ENCODE measurements at regions not wholly inside any gene's neighbourhood (a gene's known extent, or its start where the extent isn't known, plus 50 kb on each side); places are given as distances from the start of the nearest gene placed in this dataset.

- H3K79me2 ChIP-seq: no peaks in the 10 kb centered on the region
- H3K27ac ChIP-seq: no peak overlapping the region
- no peak overlapping the region for H3K4me2 ChIP-seq
- no peak overlapping the region for H2AFZ ChIP-seq
- peaks cover 50% of the 10 kb centered on the region for H3K4me1 ChIP-seq (ENCODE audit: insufficient read depth)
- no peaks in the 10 kb centered on the region for H3K9me2 ChIP-seq (replicated peaks; ENCODE audit: insufficient read depth)
- no peaks in the 10 kb centered on the region for H3K36me3 ChIP-seq (replicated peaks; ENCODE audit: insufficient read depth, low read depth)
- TF ChIP-seq EZH2 (IDR thresholded peaks at IDR 0.05; ENCODE audit: borderline replicate concordance): no peak
- TF ChIP-seq EZH2phosphoT487 (IDR thresholded peaks at IDR 0.05; ENCODE audit: low read depth, severe bottlenecking, unreplicated experiment): no peak
- no peak for TF ChIP-seq CTCF (IDR thresholded peaks at IDR 0.05; ENCODE audit: poor library complexity)
- H3K9me3 ChIP-seq (ENCODE audit: low read depth): no peaks in the 10 kb centered on the region
- DNase-seq (ENCODE audit: low spot score): no peak
- H3K4me3 ChIP-seq: no peak overlapping the region
- no peaks in the 10 kb centered on the region for H3K27me3 ChIP-seq
- H4K20me1 ChIP-seq (ENCODE audit: insufficient read depth, poor library complexity, severe bottlenecking): no peaks in the 10 kb centered on the region
- WGBS (ENCODE audit: low lambda C conversion rate, missing lambda C conversion rate): 92% methylated on average over 18 of the region's 18 CpGs
Observed at GRCh38 chr2:120562218-120563005, 173.3 kb upstream of the GLI2 start.

GRCh38 chr2:120563616-120564015 lies 172.1 kb upstream of the GLI2 start:
- DNase-seq (ENCODE audit: low spot score): no peak

GRCh38 chr2:120564213-120565094 lies 171.2 kb upstream of the GLI2 start:
- peak overlapping the region; percentile 59 for H3K27ac ChIP-seq
- no peaks in the 10 kb centered on the region for H4K20me1 ChIP-seq (ENCODE audit: insufficient read depth, poor library complexity, severe bottlenecking)
- H3K79me2 ChIP-seq: no peaks in the 10 kb centered on the region
- DNase-seq (ENCODE audit: low spot score): peak; percentile 66
- no peaks in the 10 kb centered on the region for H3K9me3 ChIP-seq (ENCODE audit: low read depth)
- no peak overlapping the region for H3K4me3 ChIP-seq
- H3K9me2 ChIP-seq (replicated peaks; ENCODE audit: insufficient read depth): no peaks in the 10 kb centered on the region
- H3K27me3 ChIP-seq: no peaks in the 10 kb centered on the region
- TF ChIP-seq EZH2phosphoT487 (IDR thresholded peaks at IDR 0.05; ENCODE audit: low read depth, severe bottlenecking, unreplicated experiment): no peak
- no peak for TF ChIP-seq EZH2 (IDR thresholded peaks at IDR 0.05; ENCODE audit: borderline replicate concordance)
- peak; percentile 6 for TF ChIP-seq CTCF (IDR thresholded peaks at IDR 0.05; ENCODE audit: poor library complexity)
- no peaks in the 10 kb centered on the region for H3K36me3 ChIP-seq (replicated peaks; ENCODE audit: insufficient read depth, low read depth)
- peak overlapping the region; percentile 19 for H3K4me2 ChIP-seq
- no peak overlapping the region for H2AFZ ChIP-seq
- H3K4me1 ChIP-seq (ENCODE audit: insufficient read depth): peaks cover 51% of the 10 kb centered on the region
- whole genome bisulfite sequencing (ENCODE audit: low lambda C conversion rate, missing lambda C conversion rate): 47% methylated on average over 22 of the region's 23 CpGs

More at GRCh38 chr2:120563616-120564015, 172.1 kb upstream of the GLI2 start:
- H3K79me2 ChIP-seq: no peaks in the 10 kb centered on the region
- no peaks in the 10 kb centered on the region for H4K20me1 ChIP-seq (ENCODE audit: insufficient read depth, poor library complexity, severe bottlenecking)
- no peaks in the 10 kb centered on the region for H3K9me3 ChIP-seq (ENCODE audit: low read depth)
- TF ChIP-seq CTCF (IDR thresholded peaks at IDR 0.05; ENCODE audit: poor library complexity) (no peak), EZH2phosphoT487 (IDR thresholded peaks at IDR 0.05; ENCODE audit: low read depth, severe bottlenecking, unreplicated experiment) (no peak), EZH2 (IDR thresholded peaks at IDR 0.05; ENCODE audit: borderline replicate concordance) (no peak)
- 68% methylated on average over 2 of the region's 2 CpGs for WGBS (ENCODE audit: low lambda C conversion rate, missing lambda C conversion rate)
- H3K4me1 ChIP-seq (ENCODE audit: insufficient read depth): peaks cover 51% of the 10 kb centered on the region
- no peak overlapping the region for H2AFZ ChIP-seq
- H3K27ac ChIP-seq: peak overlapping the region; percentile 59
- H3K27me3 ChIP-seq: no peaks in the 10 kb centered on the region
- no peaks in the 10 kb centered on the region for H3K9me2 ChIP-seq (replicated peaks; ENCODE audit: insufficient read depth)
- H3K36me3 ChIP-seq (replicated peaks; ENCODE audit: insufficient read depth, low read depth): no peaks in the 10 kb centered on the region
- H3K4me3 ChIP-seq: no peak overlapping the region
- no peak overlapping the region for H3K4me2 ChIP-seq

All from hepatocyte (in vitro differentiated cells).